ENCODE measurements at regions not wholly inside any gene's neighbourhood (a gene's known extent, or its start where the extent isn't known, plus 50 kb on each side); places are given as distances from the start of the nearest gene placed in this dataset.

GRCh38 chr9:91065231-91066041 is 263.8 kb downstream of the SYK start:
- Mint-ChIP-seq H3K4me1 (ENCODE audit: low read depth, unreplicated experiment) (peaks cover 6% of the 10 kb centered on the region), H3K27me3 (ENCODE audit: low read depth, unreplicated experiment) (peaks cover 12% of the 10 kb centered on the region), H3K9me3 (ENCODE audit: unreplicated experiment) (peaks cover 11% of the 10 kb centered on the region), H3K27ac (ENCODE audit: unreplicated experiment) (no peak overlapping the region), H3K36me3 (ENCODE audit: low read depth, unreplicated experiment) (peaks cover 5% of the 10 kb centered on the region), H3K4me3 (ENCODE audit: unreplicated experiment) (no peak overlapping the region)
- H3K4me2 ChIP-seq (ENCODE audit: low read length): no peak overlapping the region
- no peak for TF ChIP-seq EZH2 (IDR thresholded peaks at IDR 0.05; ENCODE audit: insufficient read depth, low read length)
- no peak for TF ChIP-seq CTCF (IDR thresholded peaks at IDR 0.05; ENCODE audit: insufficient read depth, low read depth, low read length)
- peaks cover 9% of the 10 kb centered on the region for H3K4me1 ChIP-seq (ENCODE audit: insufficient read depth, low read length)
- H3K9ac ChIP-seq (ENCODE audit: low read length): no peak overlapping the region
- no peak overlapping the region for H3K4me3 ChIP-seq (ENCODE audit: insufficient read depth, low read depth, low read length)
- peaks cover 2% of the 10 kb centered on the region for H3K27me3 ChIP-seq (ENCODE audit: insufficient read depth, low read length)
- no peaks in the 10 kb centered on the region for H3K9me3 ChIP-seq (ENCODE audit: insufficient read depth, low read depth, low read length)
- H2AFZ ChIP-seq (ENCODE audit: low read depth, low read length): no peak overlapping the region
- H3K36me3 ChIP-seq (ENCODE audit: insufficient read depth, low read length): no peaks in the 10 kb centered on the region
- H4K20me1 ChIP-seq (ENCODE audit: insufficient read depth, low read length): no peaks in the 10 kb centered on the region
- H3K79me2 ChIP-seq (ENCODE audit: insufficient read depth, low read length): no peaks in the 10 kb centered on the region
- no peak overlapping the region for H3K27ac ChIP-seq (ENCODE audit: low read depth, low read length)
- FAIRE-seq: no peak
- DNase-seq (ENCODE audit: low read depth): no peak

GRCh38 chr9:91066042-91066415 is 264.4 kb downstream of the SYK start:
- H3K4me1 Mint-ChIP-seq (ENCODE audit: low read depth, unreplicated experiment): peaks cover 2% of the 10 kb centered on the region

More at GRCh38 chr9:91066042-91066415, 264.4 kb downstream of the SYK start:
- H3K36me3 Mint-ChIP-seq (ENCODE audit: low read depth, unreplicated experiment): peaks cover 5% of the 10 kb centered on the region
- no peaks in the 10 kb centered on the region for H3K79me2 ChIP-seq (ENCODE audit: insufficient read depth, low read length)
- H3K27ac ChIP-seq (ENCODE audit: low read depth, low read length): no peak overlapping the region
- no peak overlapping the region for H3K4me2 ChIP-seq (ENCODE audit: low read length)
- no peaks in the 10 kb centered on the region for H3K36me3 ChIP-seq (ENCODE audit: insufficient read depth, low read length)
- no peak for DNase-seq (ENCODE audit: low read depth)
- no peak overlapping the region for H3K4me3 ChIP-seq (ENCODE audit: insufficient read depth, low read depth, low read length)
- no peak overlapping the region for H3K4me3 Mint-ChIP-seq (ENCODE audit: unreplicated experiment)
- H3K27ac Mint-ChIP-seq (ENCODE audit: unreplicated experiment): no peak overlapping the region
- FAIRE-seq: no peak
- H3K4me1 ChIP-seq (ENCODE audit: insufficient read depth, low read length): peaks cover 6% of the 10 kb centered on the region
- no peak overlapping the region for H3K9ac ChIP-seq (ENCODE audit: low read length)
- peaks cover 12% of the 10 kb centered on the region for H3K27me3 Mint-ChIP-seq (ENCODE audit: low read depth, unreplicated experiment)
- H2AFZ ChIP-seq (ENCODE audit: low read depth, low read length): no peak overlapping the region
- no peaks in the 10 kb centered on the region for H3K9me3 ChIP-seq (ENCODE audit: insufficient read depth, low read depth, low read length)
- H3K27me3 ChIP-seq (ENCODE audit: insufficient read depth, low read length): peaks cover 2% of the 10 kb centered on the region
- H3K9me3 Mint-ChIP-seq (ENCODE audit: unreplicated experiment): peaks cover 11% of the 10 kb centered on the region
- no peaks in the 10 kb centered on the region for H4K20me1 ChIP-seq (ENCODE audit: insufficient read depth, low read length)
- TF ChIP-seq CTCF (IDR thresholded peaks at IDR 0.05; ENCODE audit: insufficient read depth, low read depth, low read length) (no peak), EZH2 (IDR thresholded peaks at IDR 0.05; ENCODE audit: insufficient read depth, low read length) (no peak)

Data from astrocyte (in vitro differentiated cells and primary cell).